Effector memory CD8-positive, alpha-beta T cell (primary cell): ENCODE measurements at regions not wholly inside any gene's neighbourhood (a gene's known extent, or its start where the extent isn't known, plus 50 kb on each side); places are given as distances from the start of the nearest gene placed in this dataset.
A peak's percentile ranks its signal among the peaks of the same experiment; 100 is the strongest.

ENCODE experiments used
- ATAC-seq: fragments of 150-1000 bp; cut with Tn5 transposase; replicated peaks from 2 replicates; pipeline ENCODE4 v1.10.0; 2021; ENCODE audit warnings: mild to moderate bottlenecking, moderate library complexity
- DNase-seq, 3 experiments: peaks; one replicate each; pipeline ENCODE4 v3.0.0; 2021
- H3K27ac Mint-ChIP-seq, 2 donors: one replicate each; pipeline ENCODE4 v1.8.0; 2022; ENCODE audit warnings: mild to moderate bottlenecking in 2 of 2, mixed read lengths in 2 of 2, moderate library complexity in 2 of 2
- H3K27me3 Mint-ChIP-seq, 2 donors: one replicate each; pipeline ENCODE4 v1.8.0; 2022; ENCODE audit warnings: mixed read lengths in 2 of 2
- H3K36me3 Mint-ChIP-seq: one replicate; pipeline ENCODE4 v1.8.0; 2022; ENCODE audit warnings: mild to moderate bottlenecking, moderate library complexity, mixed read lengths; ENCODE audit not compliant: insufficient read depth
- H3K4me1 Mint-ChIP-seq, 2 donors: one replicate each; pipeline ENCODE4 v1.8.0; 2022; ENCODE audit warnings: low read depth in 2 of 2, mixed read lengths in 2 of 2
- H3K4me3 Mint-ChIP-seq, 2 donors: one replicate each; pipeline ENCODE4 v1.8.0; 2022; ENCODE audit warnings: mild to moderate bottlenecking in 2 of 2, mixed read lengths in 2 of 2, moderate library complexity in 2 of 2
- H3K9me3 Mint-ChIP-seq, 2 donors: one replicate each; pipeline ENCODE4 v1.8.0; 2022; ENCODE audit warnings: mixed read lengths in 2 of 2

DNA sequence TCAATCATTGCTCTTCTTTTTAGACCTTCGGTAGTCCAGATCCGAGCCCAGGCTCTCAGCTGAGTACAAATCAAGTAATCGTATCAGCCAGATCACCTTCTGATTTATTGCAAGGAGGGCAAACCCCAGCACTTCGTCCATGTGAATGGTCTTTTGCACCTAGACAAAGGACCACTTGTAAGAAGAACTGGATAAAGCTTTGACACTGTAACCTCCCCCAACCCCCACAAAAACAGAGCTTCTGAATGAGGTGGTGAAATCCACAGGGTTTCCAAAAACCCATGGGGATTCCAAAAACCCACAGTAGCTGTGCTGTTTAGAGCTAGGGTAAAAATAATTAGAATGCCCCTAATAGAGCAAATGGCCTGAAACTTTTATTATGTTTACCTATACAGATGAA, 148.8 kb upstream of the ODAD2 start:
- Mint-ChIP-seq H3K4me3 (no peak overlapping the region), H3K27ac (no peak overlapping the region), H3K36me3 (peaks cover 8% of the 10 kb centered on the region), H3K9me3 (no peaks in the 10 kb centered on the region), H3K27me3 (no peaks in the 10 kb centered on the region), H3K4me1 (peaks cover 0 to under 1% of the 10 kb centered on the region in 2 donors)
- ATAC-seq: no peak
- DNase-seq: no peak

DNA sequence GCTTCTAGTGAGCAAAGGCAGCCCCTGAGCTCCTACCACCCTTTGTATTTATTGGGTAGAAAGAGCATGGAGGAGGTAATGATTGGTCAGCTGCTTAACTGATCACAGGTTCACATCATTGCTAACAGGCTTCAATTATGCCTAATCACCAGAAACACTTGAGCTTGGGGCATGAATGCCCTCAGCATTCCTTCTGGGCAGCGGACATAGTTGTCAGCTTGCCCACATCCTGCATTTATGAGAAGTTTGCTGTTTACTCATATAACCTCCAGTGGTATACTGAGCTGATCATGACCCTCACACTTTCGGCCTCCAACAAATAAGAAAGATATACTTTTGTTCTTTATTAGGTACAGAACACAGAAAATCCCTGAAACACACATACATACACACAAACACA, 140.3 kb upstream of the ODAD2 start:
- Mint-ChIP-seq H3K9me3 (peaks cover 0 to 3% of the 10 kb centered on the region in 2 donors), H3K36me3 (peaks cover 8% of the 10 kb centered on the region), H3K4me3 (no peak overlapping the region), H3K4me1 (no peaks in the 10 kb centered on the region), H3K27ac (no peak overlapping the region), H3K27me3 (no peaks in the 10 kb centered on the region)
- DNase-seq (no peak), ATAC-seq (no peak)

DNA sequence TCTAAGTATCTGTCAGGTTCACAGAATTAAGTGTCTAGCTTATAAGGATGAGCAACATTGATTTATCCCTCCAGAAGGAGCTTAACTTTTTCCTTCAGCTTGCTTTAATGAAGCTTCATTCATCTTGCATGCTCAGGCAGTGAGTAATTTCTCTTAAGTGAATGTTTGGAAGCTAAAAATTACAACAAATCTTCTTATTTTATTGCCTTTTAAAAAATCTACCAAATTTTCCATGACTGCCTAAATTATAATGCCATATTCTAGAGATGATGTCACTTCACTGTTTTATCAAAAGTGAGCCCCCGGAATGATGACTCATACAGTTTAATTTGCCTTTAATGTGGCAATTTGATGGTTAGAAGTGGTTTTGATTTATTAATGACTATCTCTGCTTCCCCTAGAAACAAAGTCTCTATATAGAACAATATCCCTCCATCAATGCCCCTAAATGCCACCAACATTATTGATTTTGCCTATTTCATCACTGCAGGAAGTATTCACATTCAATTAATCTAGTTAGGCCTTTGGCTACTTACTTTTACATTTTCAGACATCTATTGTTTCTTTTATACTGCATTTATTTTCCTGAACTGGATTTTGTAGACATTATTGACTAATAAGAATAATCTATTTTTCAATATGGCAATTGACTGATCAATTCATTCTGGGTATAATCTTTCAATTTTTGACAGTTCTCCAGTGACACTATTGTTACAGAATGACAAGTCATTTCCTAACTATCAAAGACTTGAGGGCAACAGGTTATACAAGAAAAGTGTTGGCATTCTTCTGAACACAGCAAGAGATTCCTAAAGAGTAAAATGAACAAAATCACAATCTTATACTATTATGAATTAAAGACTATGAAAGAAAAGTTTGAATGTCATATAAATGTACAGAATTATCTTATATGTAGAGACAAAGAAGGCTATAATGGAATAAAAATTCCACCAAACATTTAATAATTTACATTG, 139.3 kb upstream of the ODAD2 start:
- DNase-seq (no peak), ATAC-seq (no peak)
- Mint-ChIP-seq H3K9me3 (peaks cover 3 to 4% of the 10 kb centered on the region in 2 donors), H3K4me1 (no peaks in the 10 kb centered on the region), H3K27me3 (no peaks in the 10 kb centered on the region), H3K27ac (no peak overlapping the region), H3K4me3 (no peak overlapping the region), H3K36me3 (peaks cover 8% of the 10 kb centered on the region)

GRCh38 chr10:28135258-28135657, 136.4 kb upstream of the ODAD2 start:
- Mint-ChIP-seq H3K4me1 (no peaks in the 10 kb centered on the region), H3K9me3 (peaks cover 5 to 7% of the 10 kb centered on the region in 2 donors), H3K4me3 (no peak overlapping the region), H3K36me3 (peaks cover 8% of the 10 kb centered on the region), H3K27ac (no peak overlapping the region), H3K27me3 (no peaks in the 10 kb centered on the region)
- no peak for DNase-seq
- no peak for ATAC-seq

DNA sequence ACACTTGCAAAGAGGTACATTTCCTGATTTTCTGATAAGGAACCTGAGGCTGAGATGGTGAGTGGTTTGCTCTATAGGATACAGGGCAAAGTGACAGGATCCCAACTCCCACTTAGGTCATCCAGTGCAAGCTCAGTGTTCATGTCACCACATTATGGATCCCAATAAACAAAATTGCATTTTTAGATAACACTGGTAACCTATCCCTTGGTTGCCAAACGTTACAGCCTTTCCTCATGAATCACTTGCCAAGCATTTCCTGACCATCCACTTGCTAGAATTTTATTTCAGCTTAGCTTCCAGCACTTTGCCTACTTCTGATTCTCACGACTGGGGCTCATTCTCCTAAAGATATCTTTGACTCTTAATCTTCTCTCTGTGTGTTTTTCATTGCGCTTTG, 131.4 kb upstream of the ODAD2 start:
- Mint-ChIP-seq H3K27ac (no peak overlapping the region), H3K4me1 (peaks cover 14 to 15% of the 10 kb centered on the region in 2 donors), H3K4me3 (no peak overlapping the region), H3K27me3 (no peaks in the 10 kb centered on the region), H3K9me3 (peaks cover 5 to 13% of the 10 kb centered on the region in 2 donors), H3K36me3 (peaks cover 6% of the 10 kb centered on the region)
- DNase-seq: no peak
- no peak for ATAC-seq

- ATAC-seq: no peak
- Mint-ChIP-seq H3K36me3 (peaks cover 16% of the 10 kb centered on the region), H3K9me3 (peaks cover 3 to 7% of the 10 kb centered on the region in 2 donors), H3K4me3 (no peak overlapping the region), H3K4me1 (peaks cover 15 to 17% of the 10 kb centered on the region in 2 donors), H3K27me3 (no peaks in the 10 kb centered on the region), H3K27ac (peak overlapping the region in 1 of 2 donors; percentile 14)
- no peak for DNase-seq
Observed at GRCh38 chr10:28127881-28128280, 129.0 kb upstream of the ODAD2 start.

- no peak for ATAC-seq
- Mint-ChIP-seq H3K4me1 (peaks cover 15 to 17% of the 10 kb centered on the region in 2 donors), H3K9me3 (peaks cover 3 to 7% of the 10 kb centered on the region in 2 donors), H3K27ac (no peak overlapping the region), H3K27me3 (no peaks in the 10 kb centered on the region), H3K4me3 (no peak overlapping the region), H3K36me3 (peaks cover 24% of the 10 kb centered on the region)
- no peak for DNase-seq
Observed at GRCh38 chr10:28125701-28126100, 126.8 kb upstream of the ODAD2 start.

DNA sequence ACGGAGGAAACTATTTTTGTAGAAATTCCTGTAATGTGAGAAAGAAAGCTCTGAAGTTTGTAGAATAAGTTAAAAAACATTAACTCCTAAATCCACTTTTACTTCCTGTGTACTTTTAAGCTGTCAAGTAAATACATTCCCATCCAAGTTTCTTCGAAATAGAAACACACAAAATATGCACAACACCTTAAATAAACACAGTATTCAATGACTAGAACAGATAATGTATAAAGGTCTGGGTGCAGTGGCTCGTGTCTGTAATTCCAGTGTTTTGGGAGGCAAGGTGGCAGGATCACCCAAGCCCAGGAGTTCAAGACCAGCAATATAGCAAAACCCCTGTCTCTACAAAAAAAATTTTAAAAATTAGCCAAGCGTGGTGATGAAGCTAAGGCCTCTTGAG, 121.9 kb upstream of the ODAD2 start:
- Mint-ChIP-seq H3K4me3 (no peak overlapping the region), H3K27ac (peak overlapping the region in 1 of 2 donors; percentile 25), H3K27me3 (no peaks in the 10 kb centered on the region), H3K4me1 (peaks cover 0 to 3% of the 10 kb centered on the region in 2 donors), H3K9me3 (no peaks in the 10 kb centered on the region), H3K36me3 (peaks cover 46% of the 10 kb centered on the region)
- DNase-seq (no peak), ATAC-seq (no peak)

DNA sequence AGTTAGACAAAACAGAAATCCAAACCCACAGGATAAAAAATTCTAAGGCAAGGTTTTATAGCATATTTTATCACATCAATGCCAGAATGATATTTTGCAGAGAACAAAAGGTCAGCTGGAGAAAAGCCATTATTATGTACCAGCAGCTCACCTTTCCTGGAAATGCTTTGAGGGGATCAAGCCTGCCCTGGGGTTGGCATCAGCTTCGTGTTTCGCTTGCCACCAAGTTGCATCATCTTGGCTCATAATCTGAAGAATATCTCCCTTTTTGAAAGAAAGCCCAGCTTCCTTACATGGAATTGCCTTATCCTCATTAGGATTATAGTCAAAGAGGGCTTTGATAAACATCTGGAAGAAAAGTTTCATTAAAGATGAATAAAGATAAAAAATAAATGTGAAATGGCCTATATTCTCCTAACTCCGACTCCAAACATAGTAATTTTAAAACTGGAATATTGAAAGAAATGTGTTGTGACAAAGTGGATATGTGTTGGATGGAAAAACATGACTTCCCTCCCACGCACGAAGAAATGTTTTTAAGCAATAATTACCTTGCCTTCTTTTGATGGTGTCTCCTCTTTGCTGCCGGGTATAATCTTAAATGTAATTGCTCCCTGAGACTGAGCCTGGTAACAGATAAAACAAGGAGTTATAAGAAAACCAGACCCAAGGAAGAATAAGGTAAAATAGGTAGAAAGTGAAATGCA, 121.3 kb upstream of the ODAD2 start:
- DNase-seq: no peak
- Mint-ChIP-seq H3K4me1 (peaks cover 0 to 3% of the 10 kb centered on the region in 2 donors), H3K4me3 (no peak overlapping the region), H3K36me3 (peaks cover 46% of the 10 kb centered on the region), H3K9me3 (no peaks in the 10 kb centered on the region), H3K27me3 (no peaks in the 10 kb centered on the region), H3K27ac (peak overlapping the region in 1 of 2 donors; percentile 25)
- no peak for ATAC-seq

DNA sequence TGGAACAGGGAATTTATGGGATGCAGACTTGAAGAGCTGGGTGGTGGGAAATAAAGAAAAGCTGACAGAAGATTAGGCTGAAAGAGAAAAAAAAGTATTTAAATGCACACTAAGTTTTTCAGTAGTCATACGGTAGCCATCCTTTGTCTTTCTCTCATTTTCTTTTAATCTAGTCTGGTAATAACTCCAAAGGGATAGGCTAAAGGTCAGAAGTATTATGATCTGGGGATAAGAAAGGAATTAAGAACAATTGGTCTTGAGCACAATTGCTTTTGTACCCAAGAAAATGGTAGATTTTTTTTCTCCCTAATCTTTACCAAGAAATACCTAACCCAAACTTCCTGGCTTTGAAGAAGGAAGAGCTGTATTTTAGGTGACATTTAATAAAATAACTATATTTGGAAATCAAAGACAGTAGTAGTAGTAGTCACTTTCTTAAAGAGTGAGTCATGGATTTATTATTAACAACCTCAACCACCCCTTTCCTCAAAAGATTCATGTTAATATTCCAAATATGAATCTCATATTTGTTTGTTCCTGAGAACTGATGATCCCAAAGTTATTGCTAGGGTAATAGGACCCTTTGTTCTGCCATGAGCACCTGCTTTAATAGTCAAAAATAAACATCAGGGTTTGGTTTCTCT, 120.2 kb upstream of the ODAD2 start:
- Mint-ChIP-seq H3K36me3 (peaks cover 40% of the 10 kb centered on the region), H3K27ac (no peak overlapping the region), H3K4me3 (no peak overlapping the region), H3K4me1 (no peaks in the 10 kb centered on the region), H3K9me3 (no peaks in the 10 kb centered on the region), H3K27me3 (no peaks in the 10 kb centered on the region)
- DNase-seq (no peak), ATAC-seq (no peak)

DNA sequence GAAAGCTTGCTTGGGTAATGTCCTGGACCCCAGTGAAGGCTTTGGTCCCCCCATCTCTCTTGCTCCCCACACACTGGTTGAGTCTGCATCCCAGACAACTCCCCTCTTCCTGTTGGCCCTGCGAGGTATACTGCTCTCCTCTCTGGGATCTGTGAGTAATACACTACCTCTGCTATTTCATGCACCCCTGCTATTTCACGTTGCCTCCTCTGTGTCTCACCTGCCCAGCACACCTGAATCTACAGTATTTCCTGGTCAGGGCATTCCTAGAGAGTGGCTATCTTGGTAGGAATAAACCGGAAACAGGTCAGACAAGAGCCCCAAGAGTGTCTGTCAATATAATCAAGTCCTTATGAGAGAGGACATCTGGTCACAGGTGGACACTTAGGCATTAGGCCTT, 114.3 kb upstream of the ODAD2 start:
- no peak for DNase-seq

DNA sequence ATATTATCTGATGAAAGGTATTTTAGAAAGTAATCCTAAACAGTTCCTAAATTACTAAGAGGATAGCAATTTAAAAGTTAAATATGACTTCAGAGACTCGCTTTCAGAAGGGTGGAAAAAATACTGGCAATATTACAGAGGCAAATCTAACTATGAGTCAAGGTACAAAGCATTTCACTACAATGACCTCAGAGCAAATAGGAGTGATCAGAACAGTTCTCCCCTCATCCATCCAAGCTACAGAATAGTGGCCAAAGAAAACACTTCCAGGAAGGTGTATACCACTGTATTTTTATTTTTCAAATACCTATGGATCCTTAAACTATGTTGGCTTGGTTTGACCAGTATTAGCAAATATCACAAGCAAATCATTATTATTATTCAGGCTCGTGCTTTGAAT, 112.8 kb upstream of the ODAD2 start:
- ATAC-seq (no peak), DNase-seq (no peak)
- H3K27me3 Mint-ChIP-seq: no peaks in the 10 kb centered on the region
- no peaks in the 10 kb centered on the region for H3K4me1 Mint-ChIP-seq
- no peak overlapping the region for H3K27ac Mint-ChIP-seq
- H3K9me3 Mint-ChIP-seq: no peaks in the 10 kb centered on the region
- H3K36me3 Mint-ChIP-seq: peaks cover 5% of the 10 kb centered on the region
- H3K4me3 Mint-ChIP-seq: no peak overlapping the region

More for the DNA sequence above, 114.3 kb upstream of the ODAD2 start:
- no peaks in the 10 kb centered on the region for H3K27me3 Mint-ChIP-seq
- H3K27ac Mint-ChIP-seq: no peak overlapping the region
- no peaks in the 10 kb centered on the region for H3K9me3 Mint-ChIP-seq
- H3K4me3 Mint-ChIP-seq: no peak overlapping the region
- no peak for ATAC-seq
- peaks cover 5% of the 10 kb centered on the region for H3K36me3 Mint-ChIP-seq
- H3K4me1 Mint-ChIP-seq: no peaks in the 10 kb centered on the region

GRCh38 chr10:28105561-28105960, 106.7 kb upstream of the ODAD2 start:
- H3K27me3 Mint-ChIP-seq: no peaks in the 10 kb centered on the region
- no peak for DNase-seq
- no peak for ATAC-seq
- H3K4me1 Mint-ChIP-seq: no peaks in the 10 kb centered on the region
- H3K36me3 Mint-ChIP-seq: peaks cover 8% of the 10 kb centered on the region
- H3K4me3 Mint-ChIP-seq: no peak overlapping the region
- peaks cover 0 to 2% of the 10 kb centered on the region in 2 donors for H3K9me3 Mint-ChIP-seq
- no peak overlapping the region for H3K27ac Mint-ChIP-seq
